ENCODE measurements at regions not wholly inside any gene's neighbourhood (a gene's known extent, or its start where the extent isn't known, plus 50 kb on each side); places are given as distances from the start of the nearest gene placed in this dataset. TPM values are rescaled to one million over a fixed set of nuclear protein-coding genes. Genes with fewer than 3 reads are reported as not detected.
"Not testable (repeated sequence)": the region's sequence is repeated elsewhere in the genome, so short reads cannot be mapped to it uniquely, and the experiment has no call there.

- DNase-seq: no peak
These were observed 75.0 kb upstream of the SLC1A3 start for GRCh38 chr5:36531401-36531800.

- DNase-seq: no peak
These were observed 71.0 kb upstream of the SLC1A3 start for GRCh38 chr5:36535378-36535777.

- no peak for DNase-seq
These were observed 70.4 kb upstream of the SLC1A3 start for GRCh38 chr5:36535859-36536615.

GRCh38 chr5:36536616-36537005, 69.8 kb upstream of the SLC1A3 start:
- no peak for DNase-seq

DNA sequence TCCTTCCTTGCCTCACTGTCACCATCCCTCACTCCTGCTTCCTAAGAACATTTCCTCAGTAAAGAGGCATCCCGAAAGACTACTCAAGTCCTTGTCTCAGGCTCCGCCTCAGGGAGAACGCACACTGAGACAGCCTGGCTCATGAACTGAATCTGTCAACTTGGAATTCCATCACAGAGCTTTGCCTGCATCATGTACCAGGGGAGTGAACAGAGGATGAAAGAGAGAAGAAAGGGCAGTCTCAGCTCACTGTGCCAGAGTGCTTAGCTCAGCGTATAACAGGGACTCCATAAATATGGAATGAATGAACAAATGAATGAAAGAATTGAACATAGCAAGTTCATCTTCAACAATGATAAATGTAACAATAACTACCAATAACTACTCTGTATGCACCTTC, 68.7 kb upstream of the SLC1A3 start:
- no peak for DNase-seq

GRCh38 chr5:36552651-36553393, 53.6 kb upstream of the SLC1A3 start:
- DNase-seq: no peak

GRCh38 chr5:36555035-36555434, 51.4 kb upstream of the SLC1A3 start:
- not testable (repeated sequence) for DNase-seq

Small RNAs in the stretch of these regions (small RNA-seq; reads per million reads assigned to genes)
- not detected for gene RNA5SP181

Data from occipital lobe (tissue), 2 donors.